Tibial nerve (tissue), 4 donors: ENCODE measurements at regions not wholly inside any gene's neighbourhood (a gene's known extent, or its start where the extent isn't known, plus 50 kb on each side); places are given as distances from the start of the nearest gene placed in this dataset.

Experiments
- DNase-seq, 2 donors: peaks; one replicate each; pipeline ENCODE4 v3.0.0-alpha.2; 2019; ENCODE audit warnings: low spot score in 2 of 2
- H3K27ac ChIP-seq, 4 donors: fragments of 200-600 bp; sonication (generic) in 3 of 4; one replicate each; pipeline ENCODE4 v1.5.1; 2017 to 2019; ENCODE audit warnings: mild to moderate bottlenecking in 1 of 4
- H3K27me3 ChIP-seq, 2 donors: fragments of 200-600 bp; sonication (generic) in 1 of 2; one replicate each; pipeline versions ENCODE4 v1.5.1 to v1.6.0; 2017 to 2019
- H3K36me3 ChIP-seq, 3 donors: fragments of 200-600 bp; sonication (generic); one replicate each; pipeline ENCODE4 v1.5.1; 2018 to 2019
- H3K4me1 ChIP-seq, 4 donors: fragments of 200-600 bp; sonication (generic) in 3 of 4; one replicate each; pipeline ENCODE4 v1.5.1; 2017 to 2019
- H3K4me3 ChIP-seq, 4 donors: fragments of 200-600 bp; sonication (generic) in 3 of 4; one replicate each; pipeline ENCODE4 v1.5.1; 2017 to 2019; ENCODE audit warnings: mild to moderate bottlenecking in 1 of 4, moderate library complexity in 1 of 4
- H3K9me3 ChIP-seq, 4 donors: fragments of 200-600 bp; sonication (generic) in 3 of 4; one replicate each; pipeline ENCODE4 v1.5.1; 2017 to 2019
- EP300 ChIP-seq, 2 donors: sonication (generic); formaldehyde crosslinking; IDR thresholded peaks; one replicate each; pipeline ENCODE4 v1.6.1; 2017; ENCODE audit warnings: antibody characterized with exemption in 2 of 2, mild to moderate bottlenecking in 1 of 2
- POLR2A ChIP-seq, 2 donors: fragments of 450-650 bp; IDR thresholded peaks; one replicate each; pipeline ENCODE4 v1.6.1; 2017; ENCODE audit warnings: antibody characterized with exemption in 2 of 2, mild to moderate bottlenecking in 2 of 2, moderate library complexity in 2 of 2
- WGBS, 2 donors: methylation state at CpG; one replicate each; pipeline ENCODE4 v1.1.5; 2018; 5-methylcytosine and 5-hydroxymethylcytosine counted together
- TF ChIP-seq, protein P1 (sequence below), 5 experiments: fragments of 200-600 bp in 3 of 5; fragments of 450-650 bp in 2 of 5; sonication (generic) in 3 of 5; IDR thresholded peaks; one replicate each; pipeline ENCODE4 v1.5.1; 2016 to 2019; ENCODE audit warnings: antibody characterized with exemption in 5 of 5, mild to moderate bottlenecking in 3 of 5, moderate library complexity in 2 of 5

DNA sequence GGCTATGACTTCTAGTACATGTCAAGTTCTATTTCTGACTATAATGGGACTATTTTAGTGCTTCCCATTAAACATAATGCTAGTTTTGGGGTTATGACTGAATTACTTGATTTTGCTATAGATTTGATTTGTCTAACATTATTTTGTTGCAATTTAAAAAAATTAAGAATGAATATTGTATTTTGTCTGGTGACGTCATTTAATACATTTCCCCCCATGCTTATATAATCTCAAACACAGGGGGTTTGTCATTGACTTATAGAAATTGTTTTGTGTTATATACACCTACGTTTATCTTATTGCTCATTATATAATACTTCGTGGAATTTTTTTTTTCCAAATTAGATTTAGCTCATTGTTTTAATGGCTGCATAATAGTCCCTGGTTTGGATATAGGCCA, 270.3 kb upstream of the VLDLR start:
- 88 to 90% methylated on average over 3 of the region's 3 CpGs for whole genome bisulfite sequencing, 2 donors
- H3K36me3 ChIP-seq: no peaks in the 10 kb centered on the region
- no peak overlapping the region for H3K27ac ChIP-seq
- DNase-seq: no peak
- TF ChIP-seq EP300 (IDR thresholded peaks at IDR 0.05) (no peak), POLR2A (IDR thresholded peaks at IDR 0.05) (no peak)
- H3K4me1 ChIP-seq: no peaks in the 10 kb centered on the region
- no peak overlapping the region for H3K4me3 ChIP-seq
- H3K27me3 ChIP-seq: no peaks in the 10 kb centered on the region
- peaks cover 0 to 29% (median 0%) of the 10 kb centered on the region in 4 donors for H3K9me3 ChIP-seq

DNA sequence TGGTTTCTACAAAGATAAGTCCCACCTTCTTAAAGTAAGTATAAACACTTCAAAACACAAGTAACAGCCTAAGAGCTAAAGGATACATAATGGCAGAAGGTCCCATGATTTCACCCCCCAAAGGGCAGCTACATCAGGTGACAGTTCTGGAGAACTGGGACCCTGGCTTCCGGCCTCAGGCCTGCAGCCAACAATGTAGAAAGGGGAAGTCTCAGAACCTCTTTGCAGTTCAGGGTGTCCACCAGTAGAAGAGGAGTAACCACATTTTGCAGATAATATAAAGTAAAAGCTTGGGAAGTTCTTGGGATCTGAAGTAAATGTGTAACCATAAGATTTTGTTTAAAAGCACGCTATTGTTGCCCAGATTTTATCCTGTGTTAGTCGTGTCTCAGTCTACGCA, 267.4 kb upstream of the VLDLR start:
- H3K27me3 ChIP-seq: no peaks in the 10 kb centered on the region
- no peak overlapping the region for H3K27ac ChIP-seq
- DNase-seq: no peak
- H3K4me1 ChIP-seq: no peaks in the 10 kb centered on the region
- WGBS, 2 donors: 58 to 70% methylated on average over 4 of the region's 4 CpGs
- H3K9me3 ChIP-seq: peaks cover 0 to 2% (median 0%) of the 10 kb centered on the region in 4 donors
- H3K36me3 ChIP-seq: no peaks in the 10 kb centered on the region
- no peak for TF ChIP-seq POLR2A (IDR thresholded peaks at IDR 0.05)
- no peak for TF ChIP-seq EP300 (IDR thresholded peaks at IDR 0.05)
- TF ChIP-seq, protein P1, sequence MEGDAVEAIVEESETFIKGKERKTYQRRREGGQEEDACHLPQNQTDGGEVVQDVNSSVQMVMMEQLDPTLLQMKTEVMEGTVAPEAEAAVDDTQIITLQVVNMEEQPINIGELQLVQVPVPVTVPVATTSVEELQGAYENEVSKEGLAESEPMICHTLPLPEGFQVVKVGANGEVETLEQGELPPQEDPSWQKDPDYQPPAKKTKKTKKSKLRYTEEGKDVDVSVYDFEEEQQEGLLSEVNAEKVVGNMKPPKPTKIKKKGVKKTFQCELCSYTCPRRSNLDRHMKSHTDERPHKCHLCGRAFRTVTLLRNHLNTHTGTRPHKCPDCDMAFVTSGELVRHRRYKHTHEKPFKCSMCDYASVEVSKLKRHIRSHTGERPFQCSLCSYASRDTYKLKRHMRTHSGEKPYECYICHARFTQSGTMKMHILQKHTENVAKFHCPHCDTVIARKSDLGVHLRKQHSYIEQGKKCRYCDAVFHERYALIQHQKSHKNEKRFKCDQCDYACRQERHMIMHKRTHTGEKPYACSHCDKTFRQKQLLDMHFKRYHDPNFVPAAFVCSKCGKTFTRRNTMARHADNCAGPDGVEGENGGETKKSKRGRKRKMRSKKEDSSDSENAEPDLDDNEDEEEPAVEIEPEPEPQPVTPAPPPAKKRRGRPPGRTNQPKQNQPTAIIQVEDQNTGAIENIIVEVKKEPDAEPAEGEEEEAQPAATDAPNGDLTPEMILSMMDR (IDR thresholded peaks at IDR 0.05): no peak
- H3K4me3 ChIP-seq: no peak overlapping the region

DNA sequence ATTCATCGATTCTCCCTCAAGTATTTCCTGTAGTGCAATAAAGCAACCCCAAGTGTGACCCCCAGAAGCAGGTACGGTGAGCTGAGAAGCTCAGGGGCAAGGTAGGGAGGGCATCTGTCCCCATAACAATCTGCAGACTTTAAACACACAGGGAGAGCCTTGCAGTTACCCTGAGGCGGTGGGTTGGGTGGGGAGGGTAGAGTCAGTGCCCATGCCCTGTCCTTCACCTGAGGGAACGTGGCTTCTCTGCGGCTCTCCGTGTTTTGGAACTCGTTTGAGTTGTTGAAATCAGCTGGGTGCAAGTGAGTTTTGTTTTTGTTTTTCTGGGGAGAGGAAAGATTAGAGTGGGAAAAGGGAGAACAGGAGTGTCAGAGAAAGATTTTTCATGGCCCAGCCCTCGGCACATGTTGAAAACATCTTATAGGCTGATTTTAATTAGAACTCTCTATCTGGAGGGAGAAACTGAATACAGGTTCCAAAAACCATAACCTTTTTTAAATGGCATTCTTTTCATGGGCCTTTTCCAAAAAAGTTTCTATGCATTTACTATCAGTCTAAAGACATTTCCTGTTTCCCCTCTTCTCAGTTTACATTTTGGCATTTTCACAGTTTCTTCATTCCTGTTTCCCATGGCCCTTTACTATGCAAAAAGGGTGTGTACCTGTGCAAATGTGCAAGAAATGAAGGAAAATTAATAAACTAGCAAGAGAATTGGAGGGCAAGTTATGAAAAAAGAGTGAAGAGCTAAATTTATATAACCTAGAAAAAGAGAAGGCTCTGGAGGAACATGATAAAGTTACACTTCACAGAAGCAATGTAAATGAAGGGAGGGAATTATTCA, 266.5 kb upstream of the VLDLR start:
- 58 to 69% methylated on average over 8 of the region's 8 CpGs for WGBS, 2 donors
- Histone ChIP-seq H3K27ac (no peak overlapping the region), H3K27me3 (no peaks in the 10 kb centered on the region), H3K9me3 (no peaks in the 10 kb centered on the region), H3K4me1 (no peaks in the 10 kb centered on the region), H3K4me3 (no peak overlapping the region), H3K36me3 (no peaks in the 10 kb centered on the region)
- TF ChIP-seq EP300 (IDR thresholded peaks at IDR 0.05): no peak
- TF ChIP-seq POLR2A (IDR thresholded peaks at IDR 0.05): no peak
- TF ChIP-seq, protein P1 (IDR thresholded peaks at IDR 0.05): no peak
- no peak for DNase-seq

DNA sequence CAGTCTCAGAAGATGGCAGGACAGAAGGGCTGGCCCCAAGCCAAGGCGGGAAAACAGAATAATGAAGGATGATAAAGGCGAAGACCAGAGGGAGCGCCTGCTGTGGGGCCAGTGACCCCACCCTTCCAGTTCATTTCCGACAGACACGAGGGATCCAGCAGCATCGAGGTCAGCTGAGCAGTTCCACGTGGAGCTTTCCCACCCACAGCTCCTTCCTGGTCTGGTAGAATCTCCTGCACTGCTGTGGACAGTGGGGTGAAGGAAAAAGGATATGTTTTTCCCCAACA, 265.9 kb upstream of the VLDLR start:
- H3K4me1 ChIP-seq: no peaks in the 10 kb centered on the region
- no peak overlapping the region for H3K27ac ChIP-seq
- H3K27me3 ChIP-seq: no peaks in the 10 kb centered on the region
- no peak overlapping the region for H3K4me3 ChIP-seq
- WGBS, 2 donors: 39 to 48% methylated on average over 7 of the region's 7 CpGs
- TF ChIP-seq EP300 (IDR thresholded peaks at IDR 0.05): no peak
- no peaks in the 10 kb centered on the region for H3K36me3 ChIP-seq
- no peak for DNase-seq
- H3K9me3 ChIP-seq: no peaks in the 10 kb centered on the region

DNA sequence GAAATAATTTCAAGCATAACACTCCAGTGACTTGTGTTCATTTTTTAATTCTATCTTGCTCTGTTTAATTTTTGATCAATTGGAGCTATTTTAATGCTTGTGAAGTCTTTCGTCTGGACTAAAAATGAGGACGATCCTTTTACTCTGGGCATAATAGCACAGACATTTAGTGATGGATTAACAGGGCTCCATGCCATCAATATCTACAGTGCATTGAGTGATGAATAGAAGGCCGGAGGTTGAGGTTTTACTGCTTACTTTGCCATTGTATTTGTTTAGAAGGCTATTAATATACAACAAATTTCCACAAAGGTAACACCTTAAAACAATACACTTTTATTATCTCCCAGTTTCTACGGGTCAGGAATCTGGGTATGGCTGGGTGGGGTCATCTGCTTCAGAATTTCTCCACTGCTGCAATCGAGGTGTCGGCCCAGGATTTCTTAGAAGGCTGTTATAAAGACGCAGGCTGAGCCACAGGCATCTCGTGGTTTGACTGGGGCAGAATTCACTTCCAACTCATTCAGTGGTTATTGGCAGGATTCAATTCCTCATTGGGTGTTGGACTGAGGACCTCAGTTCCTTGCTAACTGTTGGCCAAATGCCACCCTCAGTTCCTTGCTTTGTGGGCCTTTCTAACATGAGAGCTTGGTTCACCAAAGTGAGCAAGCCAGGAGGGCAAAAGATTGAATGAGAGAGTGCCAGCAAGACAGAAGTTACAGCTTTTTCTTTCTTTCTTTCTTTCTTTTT, 265.4 kb upstream of the VLDLR start:
- Histone ChIP-seq H3K4me3 (no peak overlapping the region), H3K27me3 (no peaks in the 10 kb centered on the region), H3K27ac (no peak overlapping the region), H3K4me1 (no peaks in the 10 kb centered on the region), H3K9me3 (no peaks in the 10 kb centered on the region), H3K36me3 (no peaks in the 10 kb centered on the region)
- no peak for TF ChIP-seq POLR2A (IDR thresholded peaks at IDR 0.05)
- TF ChIP-seq EP300 (IDR thresholded peaks at IDR 0.05): no peak
- TF ChIP-seq, protein P1 (IDR thresholded peaks at IDR 0.05): no peak
- DNase-seq: no peak
- WGBS, 2 donors: 55 to 76% methylated on average over 8 of the region's 8 CpGs

DNA sequence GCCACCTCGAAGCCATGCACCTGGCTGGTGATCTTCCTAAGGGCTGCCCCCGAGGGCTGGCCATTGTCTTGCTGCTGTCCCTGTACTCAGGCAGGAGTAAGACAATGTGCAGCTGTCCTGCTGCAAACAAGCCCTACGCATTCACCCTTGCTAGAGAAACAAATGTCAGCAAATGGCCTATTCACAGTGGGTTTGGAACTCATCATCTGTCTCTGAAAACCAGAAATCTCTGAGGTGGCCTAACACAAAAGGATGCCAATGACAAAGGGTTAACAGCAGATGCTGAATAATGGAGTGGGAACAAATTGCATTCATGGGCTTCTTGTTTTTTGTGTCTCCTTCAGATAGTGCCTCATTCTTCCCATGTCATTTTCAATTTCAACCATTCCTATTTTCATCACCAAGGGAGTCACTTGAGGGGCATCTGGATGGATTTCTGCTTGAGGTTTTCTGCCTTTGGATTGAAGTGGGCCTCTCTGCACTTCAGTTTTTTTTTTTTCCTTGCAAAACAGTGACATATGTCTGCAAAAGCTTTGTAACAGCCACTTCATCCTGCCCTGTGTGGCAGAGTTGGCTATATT, 261.6 kb upstream of the VLDLR start:
- Histone ChIP-seq H3K4me3 (no peak overlapping the region), H3K9me3 (no peaks in the 10 kb centered on the region), H3K27ac (no peak overlapping the region), H3K27me3 (no peaks in the 10 kb centered on the region), H3K4me1 (no peaks in the 10 kb centered on the region), H3K36me3 (no peaks in the 10 kb centered on the region)
- no peak for DNase-seq
- TF ChIP-seq EP300 (IDR thresholded peaks at IDR 0.05) (no peak), POLR2A (IDR thresholded peaks at IDR 0.05) (no peak)
- TF ChIP-seq, protein P1 (IDR thresholded peaks at IDR 0.05): no peak
- WGBS, 2 donors: 84 to 86% methylated on average over 3 of the region's 3 CpGs
